GM19468 (cell line): ENCODE measurements at regions not wholly inside any gene's neighbourhood (a gene's known extent, or its start where the extent isn't known, plus 50 kb on each side); places are given as distances from the start of the nearest gene placed in this dataset.

Source experiments
- ATAC-seq: cut with Tn5 transposase; IDR thresholded peaks from one replicate; pipeline ENCODE4 v1.9.1; 2021; ENCODE audit warnings: mild to moderate bottlenecking, moderate library complexity, moderate number of reproducible peaks; ENCODE audit not compliant: unreplicated experiment; ENCODE audit errors: extremely low read depth

- no peak for ATAC-seq
These were observed 669.3 kb downstream of the LIG4 start for GRCh38 chr13:107545946-107546502.

- no peak for ATAC-seq
These were observed 680.8 kb downstream of the LIG4 start for GRCh38 chr13:107534548-107534947.

- no peak for ATAC-seq
These were observed 683.5 kb downstream of the LIG4 start for GRCh38 chr13:107531816-107532215.

GRCh38 chr13:107531180-107531579 is 684.2 kb downstream of the LIG4 start:
- no peak for ATAC-seq

- ATAC-seq, result no peak
These were observed 686.3 kb downstream of the LIG4 start for GRCh38 chr13:107529035-107529434.

- ATAC-seq, result no peak
These were observed 696.6 kb downstream of the LIG4 start for GRCh38 chr13:107518780-107519179.

GRCh38 chr13:107518292-107518691 is 697.0 kb downstream of the LIG4 start:
- ATAC-seq, result no peak

- no peak for ATAC-seq
These were observed 698.8 kb downstream of the LIG4 start for GRCh38 chr13:107516517-107516916.

- no peak for ATAC-seq
These were observed 702.8 kb downstream of the LIG4 start for GRCh38 chr13:107512551-107512950.

- no peak for ATAC-seq
These were observed 717.7 kb downstream of the LIG4 start for GRCh38 chr13:107497661-107498060.

GRCh38 chr13:107493266-107493665 is 722.1 kb downstream of the LIG4 start:
- no peak for ATAC-seq

- no peak for ATAC-seq
These were observed 732.6 kb downstream of the LIG4 start for GRCh38 chr13:107482688-107483087.

GRCh38 chr13:107480130-107480529 is 735.2 kb downstream of the LIG4 start:
- ATAC-seq, result no peak

GRCh38 chr13:107477772-107478379 is 737.5 kb downstream of the LIG4 start:
- ATAC-seq, result no peak

GRCh38 chr13:107475753-107476453 is 739.4 kb downstream of the LIG4 start:
- ATAC-seq, result no peak

- ATAC-seq, result no peak
These were observed 742.1 kb downstream of the LIG4 start for GRCh38 chr13:107473253-107473652.

- ATAC-seq, result no peak
These were observed 748.8 kb downstream of the LIG4 start for GRCh38 chr13:107466326-107467099.

- no peak for ATAC-seq
These were observed 752.8 kb downstream of the LIG4 start for GRCh38 chr13:107462501-107462900.

- ATAC-seq, result no peak
These were observed 753.6 kb downstream of the LIG4 start for GRCh38 chr13:107461751-107462150.

GRCh38 chr13:107459430-107459829 is 755.9 kb downstream of the LIG4 start:
- no peak for ATAC-seq

- ATAC-seq, result no peak
These were observed 757.1 kb downstream of the LIG4 start for GRCh38 chr13:107458269-107458668.
